Gastroesophageal sphincter (tissue), 4 donors: ENCODE measurements at regions not wholly inside any gene's neighbourhood (a gene's known extent, or its start where the extent isn't known, plus 50 kb on each side); places are given as distances from the start of the nearest gene placed in this dataset.

ENCODE experiments used
- ATAC-seq: fragments of 150-250 bp; one replicate; pipeline ENCODE4 v1.9.1; 2016; ENCODE audit warnings: mild to moderate bottlenecking, moderate library complexity
- H3K27ac ChIP-seq, 4 donors: fragments of 200-600 bp; sonication (generic) in 3 of 4; 1 replicate in 3 of 4; 2 replicates in 1 of 4; pipeline ENCODE4 v1.5.1; 2016 to 2019
- H3K27me3 ChIP-seq: fragments of 200-600 bp; sonication (generic); one replicate; pipeline ENCODE4 v1.5.1; 2019
- H3K36me3 ChIP-seq, 2 donors: fragments of 200-600 bp; sonication (generic); one replicate each; pipeline ENCODE4 v1.5.1; 2019; ENCODE audit warnings: control low read depth in 1 of 2
- H3K4me1 ChIP-seq, 3 donors: fragments of 200-600 bp; sonication (generic); 1 replicate in 2 of 3; 2 replicates in 1 of 3; pipeline ENCODE4 v1.5.1; 2016 to 2019; ENCODE audit warnings: control low read depth in 2 of 3
- H3K4me3 ChIP-seq, 2 donors: fragments of 200-600 bp; sonication (generic); one replicate each; pipeline ENCODE4 v1.5.1; 2019; ENCODE audit warnings: mild to moderate bottlenecking in 1 of 2, moderate library complexity in 1 of 2
- H3K9me3 ChIP-seq, 3 donors: fragments of 200-600 bp; sonication (generic); one replicate each; pipeline ENCODE4 v1.5.1; 2017 to 2019; ENCODE audit warnings: control low read depth in 2 of 3
- EP300 ChIP-seq: sonication (generic); formaldehyde crosslinking; IDR thresholded peaks from one replicate; pipeline ENCODE4 v1.6.1; 2017; ENCODE audit warnings: antibody characterized with exemption, mild to moderate bottlenecking
- POLR2A ChIP-seq, 2 donors: fragments of 450-650 bp; IDR thresholded peaks; one replicate each; pipeline ENCODE4 v1.6.1; 2017; ENCODE audit warnings: antibody characterized with exemption in 2 of 2, mild to moderate bottlenecking in 2 of 2, moderate library complexity in 1 of 2
- POLR2AphosphoS5 ChIP-seq: sonication (generic); formaldehyde crosslinking; IDR thresholded peaks from one replicate; pipeline ENCODE4 v1.6.1; 2017; ENCODE audit warnings: antibody characterized with exemption
- WGBS, 2 donors: methylation state at CpG; one replicate each; pipeline ENCODE4 v1.1.5; 2018; ENCODE audit warnings: low coverage in 1 of 2; 5-methylcytosine and 5-hydroxymethylcytosine counted together
- TF ChIP-seq, protein P1 (sequence below), 4 experiments: fragments of 200-600 bp in 2 of 4; fragments of 450-650 bp in 2 of 4; sonication (generic) in 1 of 4; IDR thresholded peaks; one replicate each; pipeline ENCODE4 v1.5.1; 2017 to 2019; ENCODE audit warnings: antibody characterized with exemption in 4 of 4, mild to moderate bottlenecking in 2 of 4, moderate library complexity in 2 of 4

- no peaks in the 10 kb centered on the region for H3K4me1 ChIP-seq
- ATAC-seq = no peak
- no peak overlapping the region for H3K27ac ChIP-seq
- peaks cover 12% of the 10 kb centered on the region for H3K27me3 ChIP-seq
- no peak for TF ChIP-seq POLR2A (IDR thresholded peaks at IDR 0.05)
- TF ChIP-seq, protein P1, sequence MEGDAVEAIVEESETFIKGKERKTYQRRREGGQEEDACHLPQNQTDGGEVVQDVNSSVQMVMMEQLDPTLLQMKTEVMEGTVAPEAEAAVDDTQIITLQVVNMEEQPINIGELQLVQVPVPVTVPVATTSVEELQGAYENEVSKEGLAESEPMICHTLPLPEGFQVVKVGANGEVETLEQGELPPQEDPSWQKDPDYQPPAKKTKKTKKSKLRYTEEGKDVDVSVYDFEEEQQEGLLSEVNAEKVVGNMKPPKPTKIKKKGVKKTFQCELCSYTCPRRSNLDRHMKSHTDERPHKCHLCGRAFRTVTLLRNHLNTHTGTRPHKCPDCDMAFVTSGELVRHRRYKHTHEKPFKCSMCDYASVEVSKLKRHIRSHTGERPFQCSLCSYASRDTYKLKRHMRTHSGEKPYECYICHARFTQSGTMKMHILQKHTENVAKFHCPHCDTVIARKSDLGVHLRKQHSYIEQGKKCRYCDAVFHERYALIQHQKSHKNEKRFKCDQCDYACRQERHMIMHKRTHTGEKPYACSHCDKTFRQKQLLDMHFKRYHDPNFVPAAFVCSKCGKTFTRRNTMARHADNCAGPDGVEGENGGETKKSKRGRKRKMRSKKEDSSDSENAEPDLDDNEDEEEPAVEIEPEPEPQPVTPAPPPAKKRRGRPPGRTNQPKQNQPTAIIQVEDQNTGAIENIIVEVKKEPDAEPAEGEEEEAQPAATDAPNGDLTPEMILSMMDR (IDR thresholded peaks at IDR 0.05) = no peak
- TF ChIP-seq EP300 = no peak
- no peak for TF ChIP-seq POLR2AphosphoS5
- H3K4me3 ChIP-seq = no peak overlapping the region
- no peaks in the 10 kb centered on the region for H3K36me3 ChIP-seq
- 80 to 83% methylated on average over 3 to 6 of the region's 6 CpGs for WGBS, 2 donors
- H3K9me3 ChIP-seq = no peaks in the 10 kb centered on the region
Measured at GRCh38 chr16:73413091-73413829, 365.3 kb upstream of the ZFHX3 start.

GRCh38 chr16:73412416-73412815 lies 364.5 kb upstream of the ZFHX3 start:
- no peak for ATAC-seq
- TF ChIP-seq EP300 = no peak
- TF ChIP-seq, protein P1 (IDR thresholded peaks at IDR 0.05) = no peak
- no peak for TF ChIP-seq POLR2AphosphoS5
- TF ChIP-seq POLR2A (IDR thresholded peaks at IDR 0.05) = no peak

DNA sequence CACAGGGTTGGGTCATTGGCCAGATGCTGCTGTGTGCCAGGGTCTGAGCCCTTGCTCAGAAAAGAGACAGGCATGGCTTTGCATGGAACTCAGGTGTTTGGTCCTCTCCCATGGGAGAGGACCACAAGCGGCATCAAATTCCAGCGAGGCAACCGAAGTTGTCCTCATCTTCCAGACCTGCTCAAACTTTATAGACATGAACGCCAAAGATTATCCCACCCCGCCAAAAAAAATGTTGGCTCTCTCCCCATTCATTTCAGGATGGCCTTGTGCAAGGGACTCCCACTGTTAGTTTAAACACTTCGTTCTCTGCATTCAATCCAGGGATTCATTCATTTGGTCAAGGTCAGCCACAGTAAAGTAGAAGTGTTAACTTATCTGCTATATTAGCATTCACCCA lies 360.8 kb upstream of the ZFHX3 start:
- TF ChIP-seq, protein P1 (IDR thresholded peaks at IDR 0.05) = no peak
- TF ChIP-seq EP300 (no peak), POLR2AphosphoS5 (no peak), POLR2A (IDR thresholded peaks at IDR 0.05) (no peak)
- H3K36me3 ChIP-seq = no peaks in the 10 kb centered on the region
- no peak for ATAC-seq
- no peak overlapping the region for H3K4me3 ChIP-seq
- H3K27ac ChIP-seq = no peak overlapping the region
- 68 to 89% methylated on average over 5 to 6 of the region's 6 CpGs for WGBS, 2 donors
- no peaks in the 10 kb centered on the region for H3K9me3 ChIP-seq
- H3K4me1 ChIP-seq = no peaks in the 10 kb centered on the region
- H3K27me3 ChIP-seq = peaks cover 7% of the 10 kb centered on the region

More at GRCh38 chr16:73412416-73412815, 364.5 kb upstream of the ZFHX3 start:
- Histone ChIP-seq H3K9me3 (no peaks in the 10 kb centered on the region), H3K27ac (no peak overlapping the region), H3K4me1 (no peaks in the 10 kb centered on the region), H3K27me3 (peaks cover 7% of the 10 kb centered on the region), H3K4me3 (no peak overlapping the region), H3K36me3 (no peaks in the 10 kb centered on the region)
- 92 to 96% methylated on average over 4 to 7 of the region's 7 CpGs for WGBS, 2 donors

DNA sequence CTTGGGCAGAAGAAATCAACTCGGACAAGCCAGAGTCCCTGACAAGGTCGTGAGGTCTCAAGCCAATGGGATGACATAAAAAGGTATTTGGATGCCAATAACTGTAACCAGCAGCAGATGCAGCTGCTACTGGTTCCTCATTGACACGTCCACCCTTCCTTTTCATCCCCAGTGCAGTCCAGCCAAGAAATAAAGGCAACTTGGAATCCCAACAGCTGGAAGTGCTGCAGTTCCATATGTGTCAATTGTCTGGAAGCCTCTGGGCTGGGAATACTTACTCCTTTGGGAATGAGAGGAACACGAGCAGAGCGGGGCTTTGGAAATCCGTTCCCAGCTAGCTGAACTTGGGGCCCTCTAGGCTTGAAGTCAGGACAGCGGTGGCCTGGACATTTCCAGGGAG lies 360.4 kb upstream of the ZFHX3 start:
- H3K36me3 ChIP-seq = no peaks in the 10 kb centered on the region
- WGBS, 2 donors = 50 to 80% methylated on average over 2 to 3 of the region's 7 CpGs
- TF ChIP-seq POLR2AphosphoS5 = no peak
- TF ChIP-seq POLR2A (IDR thresholded peaks at IDR 0.05) = no peak
- no peak for TF ChIP-seq EP300
- TF ChIP-seq, protein P1 (IDR thresholded peaks at IDR 0.05) = no peak
- H3K27me3 ChIP-seq = peaks cover 7% of the 10 kb centered on the region
- no peak overlapping the region for H3K27ac ChIP-seq
- H3K4me1 ChIP-seq = no peaks in the 10 kb centered on the region
- no peaks in the 10 kb centered on the region for H3K9me3 ChIP-seq
- H3K4me3 ChIP-seq = no peak overlapping the region
- ATAC-seq = no peak

DNA sequence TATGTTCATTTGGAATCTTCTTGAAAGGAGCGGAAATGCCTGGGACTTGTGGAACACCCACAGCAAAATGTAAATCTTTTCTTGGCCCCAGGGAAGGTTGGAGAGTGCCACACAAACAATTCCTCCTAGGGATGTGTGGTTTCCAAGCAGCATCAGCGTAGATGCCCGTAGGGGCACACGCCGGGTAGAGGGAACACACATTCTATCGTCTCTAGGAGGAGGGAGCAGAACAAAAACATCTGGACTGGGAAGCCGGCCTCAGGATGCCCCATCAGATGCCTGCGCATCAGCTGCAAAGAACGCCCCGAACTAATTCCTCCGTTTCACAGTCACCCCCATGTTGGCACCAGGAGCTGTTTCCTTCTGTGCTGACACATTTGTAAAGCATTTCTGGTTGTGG lies 357.9 kb upstream of the ZFHX3 start:
- Histone ChIP-seq H3K4me3 (no peak overlapping the region), H3K27me3 (peaks cover 7% of the 10 kb centered on the region), H3K36me3 (no peaks in the 10 kb centered on the region), H3K9me3 (no peaks in the 10 kb centered on the region), H3K27ac (no peak overlapping the region), H3K4me1 (no peaks in the 10 kb centered on the region)
- 62 to 82% methylated on average over 6 to 11 of the region's 11 CpGs for WGBS, 2 donors
- TF ChIP-seq, protein P1 (IDR thresholded peaks at IDR 0.05) = no peak
- TF ChIP-seq POLR2AphosphoS5 = no peak
- TF ChIP-seq EP300 = no peak
- TF ChIP-seq POLR2A (IDR thresholded peaks at IDR 0.05) = no peak
- ATAC-seq = no peak
